Progenitor cell of endocrine pancreas (in vitro differentiated cells): ENCODE measurements at regions not wholly inside any gene's neighbourhood (a gene's known extent, or its start where the extent isn't known, plus 50 kb on each side); places are given as distances from the start of the nearest gene placed in this dataset.
A peak's percentile ranks its signal among the peaks of the same experiment; 100 is the strongest.

Experiments
- DNase-seq: peaks from one replicate; pipeline ENCODE4 v3.0.0; 2021; ENCODE audit warnings: low spot score; ENCODE audit not compliant: unreplicated experiment
- H3K27ac Mint-ChIP-seq: 2 replicates; pipeline ENCODE4 v1.8.0; 2021; ENCODE audit warnings: mild to moderate bottlenecking, moderate library complexity, mixed read lengths
- H3K27me3 Mint-ChIP-seq: 2 replicates; pipeline ENCODE4 v1.8.0; 2021; ENCODE audit warnings: mixed read lengths
- H3K36me3 Mint-ChIP-seq: 2 replicates; pipeline ENCODE4 v1.8.0; 2022; ENCODE audit warnings: mixed read lengths; ENCODE audit not compliant: insufficient read depth
- H3K4me1 Mint-ChIP-seq: 2 replicates; pipeline ENCODE4 v1.8.0; 2021; ENCODE audit warnings: low read depth, mixed read lengths
- H3K4me3 Mint-ChIP-seq: 2 replicates; pipeline ENCODE4 v1.8.0; 2021; ENCODE audit warnings: low read depth, mild to moderate bottlenecking, moderate library complexity, mixed read lengths
- H3K9me3 Mint-ChIP-seq: 2 replicates; pipeline ENCODE4 v1.8.0; 2021; ENCODE audit warnings: low read depth, mixed read lengths
- CTCF ChIP-seq: fragments of 200-600 bp; sonication (generic); IDR thresholded peaks from one replicate; pipeline ENCODE4 v1.5.0; 2021; ENCODE audit warnings: antibody characterized with exemption, mild to moderate bottlenecking; ENCODE audit not compliant: unreplicated experiment

GRCh38 chr5:9847631-9848030 lies 217.5 kb upstream of the TAS2R1 start:
- H3K27ac Mint-ChIP-seq, result no peak overlapping the region
- no peak for TF ChIP-seq CTCF
- no peaks in the 10 kb centered on the region for H3K4me1 Mint-ChIP-seq
- H3K36me3 Mint-ChIP-seq, result no peaks in the 10 kb centered on the region
- no peak for DNase-seq
- H3K4me3 Mint-ChIP-seq, result no peak overlapping the region
- H3K9me3 Mint-ChIP-seq, result no peaks in the 10 kb centered on the region
- H3K27me3 Mint-ChIP-seq, result no peaks in the 10 kb centered on the region

- H3K4me1 Mint-ChIP-seq, result no peaks in the 10 kb centered on the region
- TF ChIP-seq CTCF, result no peak
Observed at GRCh38 chr5:9845185-9845584, 215.0 kb upstream of the TAS2R1 start.

GRCh38 chr5:9841516-9842170 lies 211.5 kb upstream of the TAS2R1 start:
- no peak overlapping the region for H3K27ac Mint-ChIP-seq
- H3K4me1 Mint-ChIP-seq, result peaks cover 1% of the 10 kb centered on the region

More at GRCh38 chr5:9845185-9845584, 215.0 kb upstream of the TAS2R1 start:
- Mint-ChIP-seq H3K4me3 (no peak overlapping the region), H3K27ac (no peak overlapping the region), H3K36me3 (no peaks in the 10 kb centered on the region), H3K27me3 (no peaks in the 10 kb centered on the region), H3K9me3 (peaks cover 3% of the 10 kb centered on the region)
- DNase-seq, result no peak

GRCh38 chr5:9838916-9839315 lies 208.8 kb upstream of the TAS2R1 start:
- peaks cover 3% of the 10 kb centered on the region for H3K9me3 Mint-ChIP-seq
- TF ChIP-seq CTCF, result no peak
- no peak overlapping the region for H3K27ac Mint-ChIP-seq
- DNase-seq, result no peak
- H3K4me1 Mint-ChIP-seq, result peaks cover 11% of the 10 kb centered on the region
- H3K36me3 Mint-ChIP-seq, result no peaks in the 10 kb centered on the region
- no peak overlapping the region for H3K4me3 Mint-ChIP-seq
- H3K27me3 Mint-ChIP-seq, result peaks cover 6% of the 10 kb centered on the region

More at GRCh38 chr5:9841516-9842170, 211.5 kb upstream of the TAS2R1 start:
- H3K4me3 Mint-ChIP-seq, result no peak overlapping the region
- DNase-seq, result no peak
- H3K36me3 Mint-ChIP-seq, result no peaks in the 10 kb centered on the region
- H3K9me3 Mint-ChIP-seq, result peaks cover 3% of the 10 kb centered on the region
- no peak for TF ChIP-seq CTCF
- H3K27me3 Mint-ChIP-seq, result peaks cover 3% of the 10 kb centered on the region

- Mint-ChIP-seq H3K4me1 (peaks cover 28% of the 10 kb centered on the region), H3K9me3 (no peaks in the 10 kb centered on the region), H3K4me3 (no peak overlapping the region), H3K36me3 (no peaks in the 10 kb centered on the region), H3K27me3 (peaks cover 17% of the 10 kb centered on the region), H3K27ac (no peak overlapping the region)
- no peak for DNase-seq
- TF ChIP-seq CTCF, result peak; percentile 45
Observed at GRCh38 chr5:9834871-9835770, 205.0 kb upstream of the TAS2R1 start.
